OCI-LY3 (cell line): ENCODE measurements at regions not wholly inside any gene's neighbourhood (a gene's known extent, or its start where the extent isn't known, plus 50 kb on each side); places are given as distances from the start of the nearest gene placed in this dataset.

Source experiments
- CTCF ChIP-seq: fragments of 200-600, 300-600 bp; sonication (generic); IDR thresholded peaks from 2 replicates; pipeline ENCODE4 v1.5.1; 2014; ENCODE audit warnings: antibody characterized with exemption, low read length, low read depth
- EZH2phosphoT487 ChIP-seq: fragments of 200-600 bp; shearing (Covaris generic); IDR thresholded peaks from 2 replicates; pipeline ENCODE4 v1.6.1; 2018; ENCODE audit warnings: antibody characterized with exemption, mixed run types, low read depth

GRCh38 chr17:72440961-72441360 is 320.1 kb downstream of the SOX9 start:
- no peak for TF ChIP-seq CTCF
- TF ChIP-seq EZH2phosphoT487, result no peak
